OCI-LY1 (cell line): ENCODE measurements at regions not wholly inside any gene's neighbourhood (a gene's known extent, or its start where the extent isn't known, plus 50 kb on each side); places are given as distances from the start of the nearest gene placed in this dataset.

Source experiments
- H2AFZ ChIP-seq: fragments of 200-600 bp; sonication (generic), shearing (Covaris generic); 2 replicates; pipeline ENCODE4 v1.6.0; 2014; ENCODE audit warnings: antibody characterized with exemption, mild to moderate bottlenecking, low read length
- H3F3A ChIP-seq: fragments of 200-600 bp; sonication (generic), shearing (Covaris generic); 2 replicates; pipeline ENCODE4 v1.6.0; 2014; ENCODE audit warnings: mild to moderate bottlenecking, antibody characterized with exemption, low read length, moderate library complexity; ENCODE audit not compliant: insufficient read depth
- H3K27ac ChIP-seq: fragments of 200-600 bp; sonication (generic); 2 replicates; pipeline ENCODE4 v1.5.1; 2014; ENCODE audit warnings: low read length, mixed run types, mild to moderate bottlenecking, low read depth; ENCODE audit not compliant: poor library complexity, severe bottlenecking
- H3K27me3 ChIP-seq: fragments of 200-600 bp; sonication (generic); 2 replicates; pipeline ENCODE4 v1.6.0; 2014; ENCODE audit warnings: antibody characterized with exemption, mild to moderate bottlenecking, low read length, moderate library complexity; ENCODE audit not compliant: insufficient read depth
- H3K36me3 ChIP-seq: fragments of 200-600 bp; sonication (generic); 2 replicates; pipeline ENCODE4 v1.6.1; 2014; ENCODE audit warnings: mild to moderate bottlenecking, antibody characterized with exemption, low read length, moderate library complexity, mixed read lengths; ENCODE audit not compliant: insufficient read depth
- H3K4me1 ChIP-seq: fragments of 200-600 bp; sonication (generic); 2 replicates; pipeline ENCODE4 v1.5.1; 2014; ENCODE audit warnings: mild to moderate bottlenecking, low read length, moderate library complexity; ENCODE audit not compliant: insufficient read depth, severe bottlenecking
- H3K4me2 ChIP-seq: fragments of 200-600 bp; sonication (generic), shearing (Covaris generic); 2 replicates; pipeline ENCODE4 v1.6.1; 2014; ENCODE audit warnings: low read length
- H3K4me3 ChIP-seq: fragments of 200-600 bp; sonication (generic); 2 replicates; pipeline ENCODE4 v1.5.1; 2014; ENCODE audit warnings: low read length, low read depth, mild to moderate bottlenecking, mixed read lengths; ENCODE audit not compliant: poor library complexity, severe bottlenecking
- H3K79me2 ChIP-seq: fragments of 200-600 bp; shearing (Covaris generic); 2 replicates; pipeline ENCODE4 v1.6.1; 2016; ENCODE audit warnings: mixed run types, low read length, mixed read lengths; ENCODE audit not compliant: insufficient read depth
- H3K9ac ChIP-seq: fragments of 200-600 bp; sonication (generic), shearing (Covaris generic); 2 replicates; pipeline ENCODE4 v1.6.1; 2014; ENCODE audit warnings: mild to moderate bottlenecking, low read length, mixed read lengths
- H3K9me2 ChIP-seq: fragments of 200-600 bp; sonication (generic), shearing (Covaris generic); 2 replicates; pipeline ENCODE4 v1.6.1; 2014; ENCODE audit warnings: low read depth, mild to moderate bottlenecking, low read length, mixed read lengths
- H3K9me3 ChIP-seq: fragments of 200-600 bp; shearing (Covaris generic); 2 replicates; pipeline ENCODE4 v1.6.1; 2014; ENCODE audit warnings: low read length, mixed read lengths
- H4K20me1 ChIP-seq: fragments of 200-600 bp; sonication (generic), shearing (Covaris generic); 2 replicates; pipeline ENCODE4 v1.6.0; 2016; ENCODE audit warnings: mild to moderate bottlenecking, low read length; ENCODE audit not compliant: insufficient read depth
- CTCF ChIP-seq: fragments of 200-600 bp; sonication (generic), shearing (Covaris generic); IDR thresholded peaks from 2 replicates; pipeline ENCODE4 v1.5.1; 2017; ENCODE audit warnings: mild to moderate bottlenecking, antibody characterized with exemption, low read length, moderate library complexity, mixed read lengths
- EZH2 ChIP-seq: fragments of 200-600 bp; sonication (generic), shearing (Covaris generic); IDR thresholded peaks from 2 replicates; pipeline ENCODE4 v1.8.0; 2017; ENCODE audit warnings: borderline replicate concordance, mixed run types, mild to moderate bottlenecking, antibody characterized with exemption, low read length, moderate library complexity, mixed read lengths

- Histone ChIP-seq H4K20me1 (no peaks in the 10 kb centered on the region), H3K4me2 (no peak overlapping the region), H3F3A (no peaks in the 10 kb centered on the region), H2AFZ (no peak overlapping the region), H3K4me1 (no peaks in the 10 kb centered on the region), H3K79me2 (no peaks in the 10 kb centered on the region), H3K9ac (no peak overlapping the region), H3K36me3 (no peaks in the 10 kb centered on the region), H3K9me2 (no peaks in the 10 kb centered on the region), H3K9me3 (no peaks in the 10 kb centered on the region), H3K27ac (no peak overlapping the region), H3K27me3 (no peaks in the 10 kb centered on the region), H3K4me3 (no peak overlapping the region)
- TF ChIP-seq EZH2, result no peak
These were observed 365.5 kb downstream of the PRDM2 start for GRCh38 chr1:14065486-14065885.

GRCh38 chr1:14067036-14067435, 367.0 kb downstream of the PRDM2 start:
- no peaks in the 10 kb centered on the region for H3K36me3 ChIP-seq
- no peak overlapping the region for H3K4me2 ChIP-seq
- no peak overlapping the region for H3K9ac ChIP-seq
- no peaks in the 10 kb centered on the region for H4K20me1 ChIP-seq
- no peak overlapping the region for H2AFZ ChIP-seq
- no peak overlapping the region for H3K27ac ChIP-seq
- no peaks in the 10 kb centered on the region for H3K4me1 ChIP-seq
- H3F3A ChIP-seq, result no peaks in the 10 kb centered on the region
- no peaks in the 10 kb centered on the region for H3K79me2 ChIP-seq
- H3K9me3 ChIP-seq, result no peaks in the 10 kb centered on the region
- H3K27me3 ChIP-seq, result no peaks in the 10 kb centered on the region
- TF ChIP-seq EZH2 (no peak), CTCF (no peak)
- H3K9me2 ChIP-seq, result no peaks in the 10 kb centered on the region
- no peak overlapping the region for H3K4me3 ChIP-seq

- TF ChIP-seq EZH2 (no peak), CTCF (no peak)
- Histone ChIP-seq H3F3A (no peaks in the 10 kb centered on the region), H3K4me3 (no peak overlapping the region), H3K4me1 (no peaks in the 10 kb centered on the region), H3K27me3 (no peaks in the 10 kb centered on the region), H3K9me2 (no peaks in the 10 kb centered on the region), H3K9ac (no peak overlapping the region), H3K27ac (no peak overlapping the region), H2AFZ (no peak overlapping the region), H4K20me1 (no peaks in the 10 kb centered on the region), H3K79me2 (no peaks in the 10 kb centered on the region), H3K4me2 (no peak overlapping the region), H3K36me3 (no peaks in the 10 kb centered on the region), H3K9me3 (no peaks in the 10 kb centered on the region)
These were observed 367.7 kb downstream of the PRDM2 start for GRCh38 chr1:14067711-14068110.

GRCh38 chr1:14071581-14071980, 371.6 kb downstream of the PRDM2 start:
- Histone ChIP-seq H3K27me3 (no peaks in the 10 kb centered on the region), H3K4me1 (no peaks in the 10 kb centered on the region), H3K9ac (no peak overlapping the region), H4K20me1 (no peaks in the 10 kb centered on the region), H3F3A (no peaks in the 10 kb centered on the region), H3K4me3 (no peak overlapping the region), H3K9me2 (no peaks in the 10 kb centered on the region), H3K9me3 (no peaks in the 10 kb centered on the region), H3K79me2 (no peaks in the 10 kb centered on the region), H3K36me3 (no peaks in the 10 kb centered on the region), H3K4me2 (no peak overlapping the region), H3K27ac (no peak overlapping the region), H2AFZ (no peak overlapping the region)
- TF ChIP-seq CTCF, result no peak
- no peak for TF ChIP-seq EZH2
